CD4-positive, CD25-positive, alpha-beta regulatory T cell (primary cell): ENCODE measurements at regions not wholly inside any gene's neighbourhood (a gene's known extent, or its start where the extent isn't known, plus 50 kb on each side); places are given as distances from the start of the nearest gene placed in this dataset.
A peak's percentile ranks its signal among the peaks of the same experiment; 100 is the strongest.

Experiments used
- ATAC-seq, 2 donors: fragments of 150-1000 bp; cut with Tn5 transposase; one replicate each; pipeline ENCODE4 v1.10.0; 2021; ENCODE audit warnings: low read depth in 2 of 2, moderate number of reproducible peaks in 2 of 2, moderate library complexity in 1 of 2
- DNase-seq, 3 donors: peaks; one replicate each; pipeline versions ENCODE4 v3.0.0 to v3.0.0-alpha.2; 2012 to 2022; ENCODE audit warnings: mixed read lengths in 1 of 3
- H3K27ac ChIP-seq: one replicate; pipeline ENCODE4 v1.7.0; 2013; ENCODE audit warnings: mild to moderate bottlenecking, low read length; ENCODE audit not compliant: insufficient read depth, poor library complexity, severe bottlenecking
- H3K27me3 ChIP-seq: one replicate; pipeline ENCODE4 v1.7.0; 2013; ENCODE audit warnings: low read length; ENCODE audit not compliant: control insufficient read depth, insufficient read depth
- H3K36me3 ChIP-seq: one replicate; pipeline ENCODE4 v1.7.0; 2013; ENCODE audit warnings: mild to moderate bottlenecking, low read length, moderate library complexity; ENCODE audit not compliant: control insufficient read depth, insufficient read depth
- H3K4me1 ChIP-seq: 2 replicates; pipeline ENCODE4 v1.7.0; 2013; ENCODE audit warnings: mild to moderate bottlenecking, low read length; ENCODE audit not compliant: insufficient read depth, control insufficient read depth, poor library complexity, severe bottlenecking
- H3K4me3 ChIP-seq: one replicate; pipeline ENCODE4 v1.7.0; 2013; ENCODE audit warnings: low read depth, mild to moderate bottlenecking, low read length, moderate library complexity
- H3K9me3 ChIP-seq, 2 experiments: 1 replicate in 1 of 2; 2 replicates in 1 of 2; pipeline ENCODE4 v1.7.0; 2013; ENCODE audit warnings: low read length in 2 of 2, mild to moderate bottlenecking in 1 of 2, moderate library complexity in 1 of 2; ENCODE audit not compliant: control insufficient read depth in 2 of 2
- H3K27ac Mint-ChIP-seq, 3 donors: one replicate each; pipeline ENCODE4 v1.8.0; 2020 to 2022; ENCODE audit warnings: mild to moderate bottlenecking in 3 of 3, mixed read lengths in 3 of 3, moderate library complexity in 2 of 3
- H3K27me3 Mint-ChIP-seq: one replicate; pipeline ENCODE4 v1.8.0; 2022; ENCODE audit warnings: mild to moderate bottlenecking, mixed read lengths
- H3K36me3 Mint-ChIP-seq: one replicate; pipeline ENCODE4 v1.8.0; 2020; ENCODE audit warnings: mixed read lengths
- H3K4me1 Mint-ChIP-seq, 4 donors: one replicate each; pipeline ENCODE4 v1.8.0; 2020 to 2022; ENCODE audit warnings: mixed read lengths in 4 of 4, mild to moderate bottlenecking in 1 of 4
- H3K4me3 Mint-ChIP-seq, 4 donors: one replicate each; pipeline ENCODE4 v1.8.0; 2020 to 2022; ENCODE audit warnings: mild to moderate bottlenecking in 4 of 4, mixed read lengths in 4 of 4, moderate library complexity in 3 of 4
- H3K9me3 Mint-ChIP-seq, 7 donors: one replicate each; pipeline ENCODE4 v1.8.0; 2020 to 2022; ENCODE audit warnings: mixed read lengths in 7 of 7, mild to moderate bottlenecking in 3 of 7, moderate library complexity in 2 of 7

GRCh38 chr10:129272866-129273650 lies 194.0 kb upstream of the MGMT start:
- no peaks in the 10 kb centered on the region for H3K27me3 ChIP-seq
- ATAC-seq, result no peak
- no peak overlapping the region for H3K4me3 ChIP-seq

GRCh38 chr10:129273860-129274259 lies 193.2 kb upstream of the MGMT start:
- peaks cover 4% of the 10 kb centered on the region for H3K36me3 Mint-ChIP-seq
- DNase-seq (no peak), ATAC-seq (no peak)
- H3K27ac Mint-ChIP-seq, result no peak overlapping the region
- Histone ChIP-seq H3K27me3 (no peaks in the 10 kb centered on the region), H3K4me1 (no peaks in the 10 kb centered on the region), H3K9me3 (no peaks in the 10 kb centered on the region), H3K4me3 (no peak overlapping the region), H3K36me3 (no peaks in the 10 kb centered on the region), H3K27ac (no peak overlapping the region)
- peaks cover 6% of the 10 kb centered on the region for H3K27me3 Mint-ChIP-seq
- no peak overlapping the region for H3K4me3 Mint-ChIP-seq
- peaks cover 0 to 11% (median 4%) of the 10 kb centered on the region in 4 donors for H3K4me1 Mint-ChIP-seq
- peaks cover 0 to 5% (median 0%) of the 10 kb centered on the region in 7 donors for H3K9me3 Mint-ChIP-seq

More at GRCh38 chr10:129272866-129273650, 194.0 kb upstream of the MGMT start:
- DNase-seq, result no peak
- peaks cover 6% of the 10 kb centered on the region for H3K27me3 Mint-ChIP-seq
- no peak overlapping the region for H3K4me3 Mint-ChIP-seq
- Histone ChIP-seq H3K36me3 (no peaks in the 10 kb centered on the region), H3K4me1 (no peaks in the 10 kb centered on the region), H3K27ac (no peak overlapping the region), H3K9me3 (no peaks in the 10 kb centered on the region)
- peaks cover 0 to 11% (median 4%) of the 10 kb centered on the region in 4 donors for H3K4me1 Mint-ChIP-seq
- H3K9me3 Mint-ChIP-seq, result peaks cover 0 to 4% (median 0%) of the 10 kb centered on the region in 7 donors
- H3K36me3 Mint-ChIP-seq, result peaks cover 4% of the 10 kb centered on the region
- no peak overlapping the region for H3K27ac Mint-ChIP-seq

DNA sequence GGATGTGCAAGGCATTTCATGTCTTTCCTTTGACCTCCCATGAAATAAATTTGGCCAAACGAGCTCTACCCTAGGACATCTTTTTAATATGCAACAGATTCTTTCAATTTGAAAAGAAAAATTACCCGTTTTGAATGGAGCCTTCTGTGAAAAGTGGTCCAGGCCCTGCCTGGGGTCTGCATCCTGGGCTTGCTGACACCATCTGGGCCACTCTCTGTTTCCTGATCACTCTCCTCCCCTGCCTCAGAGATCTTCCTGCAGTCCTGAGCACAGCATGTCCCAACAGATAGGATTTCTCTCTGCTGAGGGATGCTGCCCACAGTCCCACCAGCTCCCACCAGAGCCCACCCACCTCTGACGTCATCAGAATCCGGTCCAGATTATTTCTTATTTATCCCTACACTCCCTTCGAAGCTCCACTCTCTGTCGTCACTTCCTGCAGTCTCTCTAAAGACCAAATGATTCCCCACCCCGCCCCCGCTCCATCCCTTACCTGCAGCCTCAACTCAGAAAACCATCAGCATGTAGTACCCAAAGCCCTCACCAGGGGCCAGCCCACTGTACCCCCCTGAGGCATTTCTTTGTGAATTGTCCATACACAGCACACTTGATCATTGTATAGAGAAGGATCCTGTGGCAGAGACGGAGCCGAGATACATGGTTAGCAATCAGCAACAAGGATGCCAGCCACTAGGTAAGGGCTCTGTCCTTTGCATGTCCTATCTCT lies 192.1 kb upstream of the MGMT start:
- no peaks in the 10 kb centered on the region for H3K36me3 ChIP-seq
- Mint-ChIP-seq H3K27ac (no peak overlapping the region), H3K4me3 (no peak overlapping the region), H3K27me3 (peaks cover 11% of the 10 kb centered on the region), H3K36me3 (peaks cover 4% of the 10 kb centered on the region), H3K4me1 (peaks cover 0 to 11% (median 4%) of the 10 kb centered on the region in 4 donors), H3K9me3 (peaks cover 0 to 5% (median 0%) of the 10 kb centered on the region in 7 donors)
- H3K27me3 ChIP-seq, result no peaks in the 10 kb centered on the region
- H3K27ac ChIP-seq, result no peak overlapping the region
- no peak overlapping the region for H3K4me3 ChIP-seq
- H3K4me1 ChIP-seq, result no peaks in the 10 kb centered on the region
- no peaks in the 10 kb centered on the region for H3K9me3 ChIP-seq
- DNase-seq, result no peak
- ATAC-seq, result no peak

GRCh38 chr10:129275886-129276285 lies 191.2 kb upstream of the MGMT start:
- no peaks in the 10 kb centered on the region for H3K4me1 ChIP-seq
- peaks cover 0 to 5% (median 0%) of the 10 kb centered on the region in 7 donors for H3K9me3 Mint-ChIP-seq
- DNase-seq, result no peak

GRCh38 chr10:129277084-129277483 lies 190.0 kb upstream of the MGMT start:
- no peak overlapping the region for H3K4me3 Mint-ChIP-seq
- Histone ChIP-seq H3K36me3 (no peaks in the 10 kb centered on the region), H3K4me3 (no peak overlapping the region), H3K27me3 (peaks cover 8% of the 10 kb centered on the region), H3K9me3 (no peaks in the 10 kb centered on the region), H3K4me1 (no peaks in the 10 kb centered on the region), H3K27ac (no peak overlapping the region)
- peaks cover 0 to 9% (median 5%) of the 10 kb centered on the region in 7 donors for H3K9me3 Mint-ChIP-seq
- ATAC-seq, result no peak
- peaks cover 4% of the 10 kb centered on the region for H3K36me3 Mint-ChIP-seq
- no peak for DNase-seq
- peaks cover 0 to 11% (median 4%) of the 10 kb centered on the region in 4 donors for H3K4me1 Mint-ChIP-seq
- H3K27me3 Mint-ChIP-seq, result peaks cover 11% of the 10 kb centered on the region
- H3K27ac Mint-ChIP-seq, result no peak overlapping the region

More at GRCh38 chr10:129275886-129276285, 191.2 kb upstream of the MGMT start:
- no peaks in the 10 kb centered on the region for H3K9me3 ChIP-seq
- H3K4me3 ChIP-seq, result no peak overlapping the region
- peaks cover 4% of the 10 kb centered on the region for H3K36me3 Mint-ChIP-seq
- no peak for ATAC-seq
- peaks cover 0 to 11% (median 4%) of the 10 kb centered on the region in 4 donors for H3K4me1 Mint-ChIP-seq
- peaks cover 4% of the 10 kb centered on the region for H3K27me3 ChIP-seq
- H3K27me3 Mint-ChIP-seq, result peaks cover 11% of the 10 kb centered on the region
- no peak overlapping the region for H3K4me3 Mint-ChIP-seq
- no peak overlapping the region for H3K27ac ChIP-seq
- peak overlapping the region in 1 of 3 donors; percentile 2 for H3K27ac Mint-ChIP-seq
- no peaks in the 10 kb centered on the region for H3K36me3 ChIP-seq

DNA sequence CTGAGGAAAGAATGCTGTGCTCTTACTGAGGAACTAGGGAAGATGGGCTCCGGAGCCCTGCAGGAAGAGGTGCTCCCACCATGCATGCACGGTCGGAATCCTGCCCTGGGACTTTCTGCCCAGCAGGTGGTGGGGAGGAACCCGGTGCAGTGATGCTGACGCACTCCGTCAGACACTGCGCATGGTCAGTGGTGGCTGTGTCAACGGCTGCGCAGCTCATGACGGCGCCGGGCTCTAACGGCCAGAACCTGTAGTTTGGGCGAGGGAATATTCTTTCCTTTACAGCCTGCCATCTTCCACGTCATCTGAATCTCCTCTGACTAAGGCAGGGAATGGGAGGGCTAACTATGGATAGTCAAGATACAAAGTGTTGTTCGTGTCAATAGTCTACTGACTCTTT lies 189.2 kb upstream of the MGMT start:
- no peak overlapping the region for H3K27ac ChIP-seq
- ATAC-seq (no peak), DNase-seq (no peak)
- H3K27me3 Mint-ChIP-seq, result peaks cover 11% of the 10 kb centered on the region
- H3K4me1 ChIP-seq, result no peaks in the 10 kb centered on the region
- no peaks in the 10 kb centered on the region for H3K36me3 ChIP-seq
- H3K4me3 ChIP-seq, result no peak overlapping the region
- no peak overlapping the region for H3K27ac Mint-ChIP-seq
- peaks cover 4% of the 10 kb centered on the region for H3K36me3 Mint-ChIP-seq
- peaks cover 0 to 9% (median 5%) of the 10 kb centered on the region in 7 donors for H3K9me3 Mint-ChIP-seq
- H3K4me3 Mint-ChIP-seq, result no peak overlapping the region
- H3K4me1 Mint-ChIP-seq, result peaks cover 0 to 11% (median 4%) of the 10 kb centered on the region in 4 donors
- no peaks in the 10 kb centered on the region for H3K9me3 ChIP-seq
- H3K27me3 ChIP-seq, result peaks cover 8% of the 10 kb centered on the region

DNA sequence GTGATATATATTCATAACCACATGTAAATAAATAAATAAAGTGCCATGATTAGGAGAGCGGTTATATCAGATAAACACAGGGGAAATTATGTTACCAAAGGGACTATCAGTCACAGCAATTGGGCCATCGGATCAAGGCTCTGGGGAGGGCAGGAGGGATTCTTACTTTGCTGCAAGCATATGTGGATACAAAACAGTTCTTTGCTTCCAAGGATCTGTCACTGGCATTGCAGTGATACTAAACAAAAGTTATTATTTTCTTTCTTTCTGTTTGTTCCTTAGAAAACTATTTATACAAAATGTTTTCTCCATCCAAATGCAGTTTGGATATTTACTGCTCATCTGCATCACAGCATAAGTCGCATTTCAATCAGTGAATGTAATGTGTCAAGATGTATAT lies 188.4 kb upstream of the MGMT start:
- peaks cover 0 to 9% (median 5%) of the 10 kb centered on the region in 7 donors for H3K9me3 Mint-ChIP-seq
- H3K4me1 Mint-ChIP-seq, result peaks cover 0 to 11% (median 4%) of the 10 kb centered on the region in 4 donors
- H3K27me3 ChIP-seq, result peaks cover 8% of the 10 kb centered on the region
- ATAC-seq (no peak), DNase-seq (no peak)
- no peaks in the 10 kb centered on the region for H3K9me3 ChIP-seq
- H3K27ac Mint-ChIP-seq, result no peak overlapping the region
- H3K36me3 Mint-ChIP-seq, result peaks cover 4% of the 10 kb centered on the region
- no peaks in the 10 kb centered on the region for H3K36me3 ChIP-seq
- H3K27ac ChIP-seq, result no peak overlapping the region
- no peak overlapping the region for H3K4me3 Mint-ChIP-seq
- no peaks in the 10 kb centered on the region for H3K4me1 ChIP-seq
- peaks cover 11% of the 10 kb centered on the region for H3K27me3 Mint-ChIP-seq
- no peak overlapping the region for H3K4me3 ChIP-seq
